GM15510 (cell line): ENCODE measurements at regions not wholly inside any gene's neighbourhood (a gene's known extent, or its start where the extent isn't known, plus 50 kb on each side); places are given as distances from the start of the nearest gene placed in this dataset.

Experiments
- POLR2A ChIP-seq: IDR thresholded peaks from 3 replicates; pipeline ENCODE4 v1.6.1; 2011; ENCODE audit warnings: borderline replicate concordance; ENCODE audit not compliant: insufficient read length; ENCODE audit errors: extremely low read depth

GRCh38 chrX:39012621-39013111, 211.4 kb downstream of the MID1IP1 start:
- no peak for TF ChIP-seq POLR2A

- TF ChIP-seq POLR2A: no peak
Observed at GRCh38 chrX:39016556-39016955, 215.3 kb downstream of the MID1IP1 start.

GRCh38 chrX:39017077-39017476, 215.8 kb downstream of the MID1IP1 start:
- TF ChIP-seq POLR2A: no peak

GRCh38 chrX:39017716-39018115, 216.5 kb downstream of the MID1IP1 start:
- TF ChIP-seq POLR2A: no peak

GRCh38 chrX:39018541-39018940, 217.3 kb downstream of the MID1IP1 start:
- no peak for TF ChIP-seq POLR2A

- TF ChIP-seq POLR2A: no peak
Observed at GRCh38 chrX:39019056-39019455, 217.8 kb downstream of the MID1IP1 start.

- TF ChIP-seq POLR2A: no peak
Observed at GRCh38 chrX:39020051-39020669, 218.9 kb downstream of the MID1IP1 start.

GRCh38 chrX:39022106-39022505, 220.8 kb downstream of the MID1IP1 start:
- no peak for TF ChIP-seq POLR2A

GRCh38 chrX:39029221-39029620, 228.0 kb downstream of the MID1IP1 start:
- no peak for TF ChIP-seq POLR2A

- no peak for TF ChIP-seq POLR2A
Observed at GRCh38 chrX:39030636-39031035, 229.4 kb downstream of the MID1IP1 start.

- TF ChIP-seq POLR2A: no peak
Observed at GRCh38 chrX:39039890-39040289, 238.6 kb downstream of the MID1IP1 start.

- no peak for TF ChIP-seq POLR2A
Observed at GRCh38 chrX:39043838-39044550, 242.7 kb downstream of the MID1IP1 start.

GRCh38 chrX:39047174-39047573, 245.9 kb downstream of the MID1IP1 start:
- TF ChIP-seq POLR2A: no peak

- no peak for TF ChIP-seq POLR2A
Observed at GRCh38 chrX:39049975-39050374, 248.7 kb downstream of the MID1IP1 start.

GRCh38 chrX:39050427-39050826, 249.2 kb downstream of the MID1IP1 start:
- no peak for TF ChIP-seq POLR2A

- TF ChIP-seq POLR2A: no peak
Observed at GRCh38 chrX:39052751-39053150, 251.5 kb downstream of the MID1IP1 start.

GRCh38 chrX:39058724-39059123, 257.5 kb downstream of the MID1IP1 start:
- TF ChIP-seq POLR2A: no peak

- TF ChIP-seq POLR2A: no peak
Observed at GRCh38 chrX:39059866-39060265, 258.6 kb downstream of the MID1IP1 start.
